ENCODE measurements at regions not wholly inside any gene's neighbourhood (a gene's known extent, or its start where the extent isn't known, plus 50 kb on each side); places are given as distances from the start of the nearest gene placed in this dataset.
A peak's percentile ranks its signal among the peaks of the same experiment; 100 is the strongest.
"Not testable (repeated sequence)": the region's sequence is repeated elsewhere in the genome, so short reads cannot be mapped to it uniquely, and the experiment has no call there.

GRCh38 chr1:163477276-163477830, 155.6 kb downstream of the NUF2 start:
- DNase-seq, result no peak

GRCh38 chr1:163498391-163499330, 176.9 kb downstream of the NUF2 start:
- not testable (repeated sequence) for DNase-seq

GRCh38 chr1:163504331-163504978, 182.7 kb downstream of the NUF2 start:
- DNase-seq, result no peak

GRCh38 chr1:163509114-163509513, 187.4 kb downstream of the NUF2 start:
- no peak for DNase-seq

GRCh38 chr1:163512349-163512989, 190.7 kb downstream of the NUF2 start:
- DNase-seq, result no peak

GRCh38 chr1:163523375-163524029, 201.7 kb downstream of the NUF2 start:
- no peak for DNase-seq

GRCh38 chr1:163528710-163529348, 207.1 kb downstream of the NUF2 start:
- peak; percentile 29 for DNase-seq

GRCh38 chr1:163531345-163531744, 209.6 kb downstream of the NUF2 start:
- DNase-seq, result no peak

- DNase-seq, result no peak
Observed at GRCh38 chr1:163535401-163535800, 213.6 kb downstream of the NUF2 start.

- peak; percentile 4 for DNase-seq
Observed at GRCh38 chr1:163535807-163536206, 214.1 kb downstream of the NUF2 start.

GRCh38 chr1:163537809-163538208, 216.1 kb downstream of the NUF2 start:
- no peak for DNase-seq

- DNase-seq, result no peak
Observed at GRCh38 chr1:163538667-163539066, 216.9 kb downstream of the NUF2 start.

- DNase-seq, result no peak
Observed at GRCh38 chr1:163540727-163541126, 219.0 kb downstream of the NUF2 start.

- no peak for DNase-seq
Observed at GRCh38 chr1:163544441-163544840, 222.7 kb downstream of the NUF2 start.

GRCh38 chr1:163558162-163558561, 236.4 kb downstream of the NUF2 start:
- DNase-seq, result no peak

- DNase-seq, result peak; percentile 12
Observed at GRCh38 chr1:163561580-163562295, 240.0 kb downstream of the NUF2 start.

- DNase-seq, result no peak
Observed at GRCh38 chr1:163562355-163562754, 240.6 kb downstream of the NUF2 start.

- no peak for DNase-seq
Observed at GRCh38 chr1:163565166-163565565, 243.4 kb downstream of the NUF2 start.

GRCh38 chr1:163570071-163570470, 248.3 kb downstream of the NUF2 start:
- DNase-seq, result no peak

- no peak for DNase-seq
Observed at GRCh38 chr1:163571950-163572349, 250.2 kb downstream of the NUF2 start.

- DNase-seq, result no peak
Observed at GRCh38 chr1:163574119-163574518, 252.4 kb downstream of the NUF2 start.

- no peak for DNase-seq
Observed at GRCh38 chr1:163580926-163581325, 259.2 kb downstream of the NUF2 start.

Measured in EL (cell line).